Liver (tissue), 7 donors: ENCODE measurements at regions not wholly inside any gene's neighbourhood (a gene's known extent, or its start where the extent isn't known, plus 50 kb on each side); places are given as distances from the start of the nearest gene placed in this dataset.
"Not testable (repeated sequence)": the region's sequence is repeated elsewhere in the genome, so short reads cannot be mapped to it uniquely, and the experiment has no call there.

Source experiments
- DNase-seq: peaks from one replicate; pipeline ENCODE4 v3.0.0-alpha.2; 2017; ENCODE audit warnings: low spot score
- H3K27ac ChIP-seq, 2 donors: one replicate each; pipeline ENCODE4 v1.7.0; 2013; ENCODE audit warnings: inconsistent platforms in 2 of 2, low read length in 2 of 2, control low read depth in 1 of 2, low read depth in 1 of 2, mild to moderate bottlenecking in 1 of 2
- H3K27me3 ChIP-seq, 4 donors: one replicate each; pipeline versions ENCODE4 v1.6.1 to v1.7.0; 2013; ENCODE audit warnings: low read length in 3 of 4, inconsistent platforms in 1 of 4, mild to moderate bottlenecking in 1 of 4, moderate library complexity in 1 of 4; ENCODE audit not compliant: control insufficient read depth in 4 of 4, insufficient read depth in 4 of 4
- H3K36me3 ChIP-seq, 4 donors: one replicate each; pipeline versions ENCODE4 v1.6.1 to v1.7.0; 2013; ENCODE audit warnings: low read length in 3 of 4, mild to moderate bottlenecking in 3 of 4, low read depth in 1 of 4, moderate library complexity in 1 of 4; ENCODE audit not compliant: control insufficient read depth in 4 of 4, insufficient read depth in 3 of 4
- H3K4me1 ChIP-seq, 4 donors: one replicate each; pipeline versions ENCODE4 v1.6.1 to v1.7.0; 2013; ENCODE audit warnings: low read length in 3 of 4, mild to moderate bottlenecking in 3 of 4, moderate library complexity in 1 of 4; ENCODE audit not compliant: control insufficient read depth in 4 of 4, insufficient read depth in 4 of 4
- H3K4me3 ChIP-seq, 3 donors: one replicate each; pipeline versions ENCODE4 v1.6.1 to v1.7.0; 2013; ENCODE audit warnings: low read length in 3 of 3, control low read depth in 1 of 3, low read depth in 1 of 3, mild to moderate bottlenecking in 1 of 3
- H3K9ac ChIP-seq, 2 donors: one replicate each; pipeline ENCODE4 v1.7.0; 2013; ENCODE audit warnings: low read length in 2 of 2, mild to moderate bottlenecking in 2 of 2, moderate library complexity in 2 of 2, control low read depth in 1 of 2, low read depth in 1 of 2
- H3K9me3 ChIP-seq, 4 donors: one replicate each; pipeline versions ENCODE4 v1.6.1 to v1.7.0; 2013; ENCODE audit warnings: low read length in 3 of 4; ENCODE audit not compliant: control insufficient read depth in 4 of 4
- ATF3 ChIP-seq: IDR thresholded peaks from 2 replicates; pipeline ENCODE4 v1.6.1; 2016; ENCODE audit warnings: antibody characterized with exemption
- EGR1 ChIP-seq, 2 donors: IDR thresholded peaks; 2 replicates each; pipeline ENCODE4 v1.6.1; 2016 to 2018; ENCODE audit warnings: antibody characterized with exemption in 2 of 2, low read depth in 2 of 2
- FOXA2 ChIP-seq: IDR thresholded peaks from 2 replicates; pipeline ENCODE4 v1.6.1; 2016; ENCODE audit warnings: antibody characterized with exemption
- GABPA ChIP-seq, 2 donors: IDR thresholded peaks in 1 of 2; conservative IDR thresholded peaks in 1 of 2; 2 replicates each; pipeline ENCODE4 v1.6.1; 2016; ENCODE audit warnings: antibody characterized with exemption in 2 of 2, mild to moderate bottlenecking in 1 of 2, moderate library complexity in 1 of 2
- HNF4A ChIP-seq, 2 donors: conservative IDR thresholded peaks; 2 replicates each; pipeline ENCODE4 v1.6.1; 2016; ENCODE audit warnings: antibody characterized with exemption in 2 of 2, mild to moderate bottlenecking in 2 of 2
- HNF4G ChIP-seq: IDR thresholded peaks from 2 replicates; pipeline ENCODE4 v1.6.1; 2016; ENCODE audit warnings: antibody characterized with exemption
- JUND ChIP-seq, 2 donors: IDR thresholded peaks; 2 replicates each; pipeline ENCODE4 v1.6.1; 2016; ENCODE audit warnings: antibody characterized with exemption in 2 of 2
- MAX ChIP-seq: IDR thresholded peaks from 2 replicates; pipeline ENCODE4 v1.6.1; 2016; ENCODE audit warnings: antibody characterized with exemption
- NR2F2 ChIP-seq: IDR thresholded peaks from 2 replicates; pipeline ENCODE4 v1.6.1; 2016; ENCODE audit warnings: antibody characterized with exemption
- RAD21 ChIP-seq, 2 donors: IDR thresholded peaks; 2 replicates each; pipeline ENCODE4 v1.6.1; 2016; ENCODE audit warnings: antibody characterized with exemption in 2 of 2, mild to moderate bottlenecking in 2 of 2
- REST ChIP-seq: IDR thresholded peaks from 2 replicates; pipeline ENCODE4 v1.6.1; 2016; ENCODE audit warnings: antibody characterized with exemption, mild to moderate bottlenecking
- SP1 ChIP-seq: IDR thresholded peaks from 2 replicates; pipeline ENCODE4 v1.6.1; 2018; ENCODE audit warnings: antibody characterized with exemption, mild to moderate bottlenecking
- TAF1 ChIP-seq: conservative IDR thresholded peaks from 2 replicates; pipeline ENCODE4 v1.6.1; 2016; ENCODE audit warnings: antibody characterized with exemption, mild to moderate bottlenecking
- YY1 ChIP-seq: IDR thresholded peaks from 2 replicates; pipeline ENCODE4 v1.6.1; 2016; ENCODE audit warnings: antibody characterized with exemption, mild to moderate bottlenecking
- ZBTB33 ChIP-seq: IDR thresholded peaks from 2 replicates; pipeline ENCODE4 v1.6.1; 2016; ENCODE audit warnings: antibody characterized with exemption
- WGBS: extraction: QIAGEN DNeasy Blood & Tissue Kit; methylation state at CpG from one replicate; pipeline ENCODE4 v1.1.7; 2013; 5-methylcytosine and 5-hydroxymethylcytosine counted together
- donor health status: healthy.
- donor health status: healthy.
- donor health status: healthy.
- donor health status: healthy.

GRCh38 chr15:66996094-66996493, 69.3 kb upstream of the SMAD3 start:
- no peak overlapping the region for H3K27ac ChIP-seq
- 99% methylated on average over 2 of the region's 2 CpGs for WGBS
- no peaks in the 10 kb centered on the region for H3K9me3 ChIP-seq
- no peak overlapping the region for H3K4me3 ChIP-seq
- H3K4me1 ChIP-seq: peaks cover 0 to 11% (median 6%) of the 10 kb centered on the region in 4 donors
- TF ChIP-seq MAX: no peak
- no peak for TF ChIP-seq GABPA (IDR thresholded peaks at IDR 0.05 in 1 of 2, conservative IDR thresholded peaks at IDR 0.05 in 1 of 2)
- TF ChIP-seq HNF4A (conservative IDR thresholded peaks at IDR 0.05): no peak
- TF ChIP-seq ZBTB33: no peak
- no peak for TF ChIP-seq RAD21 (IDR thresholded peaks at IDR 0.05)
- TF ChIP-seq ATF3: no peak
- no peaks in the 10 kb centered on the region for H3K27me3 ChIP-seq
- no peaks in the 10 kb centered on the region for H3K36me3 ChIP-seq
- no peak for DNase-seq
- no peak overlapping the region for H3K9ac ChIP-seq

GRCh38 chr15:66997212-66997611, 68.2 kb upstream of the SMAD3 start:
- TF ChIP-seq GABPA (IDR thresholded peaks at IDR 0.05 in 1 of 2, conservative IDR thresholded peaks at IDR 0.05 in 1 of 2): no peak
- no peak for TF ChIP-seq JUND (IDR thresholded peaks at IDR 0.05)
- no peak for TF ChIP-seq NR2F2
- TF ChIP-seq TAF1: no peak
- no peak for TF ChIP-seq ZBTB33
- TF ChIP-seq MAX: no peak
- TF ChIP-seq REST: no peak
- no peak for TF ChIP-seq EGR1 (IDR thresholded peaks at IDR 0.05; ENCODE audit: low read depth in 2 of 2)
- no peak for TF ChIP-seq HNF4A (conservative IDR thresholded peaks at IDR 0.05)
- no peak for TF ChIP-seq YY1
- no peak for TF ChIP-seq RAD21 (IDR thresholded peaks at IDR 0.05)
- no peak for TF ChIP-seq SP1
- no peak for TF ChIP-seq FOXA2
- TF ChIP-seq HNF4G: no peak
- no peak for TF ChIP-seq ATF3
- 85% methylated on average over 3 of the region's 3 CpGs for WGBS
- no peak overlapping the region for H3K4me3 ChIP-seq
- no peaks in the 10 kb centered on the region for H3K36me3 ChIP-seq
- no peak overlapping the region for H3K9ac ChIP-seq
- DNase-seq: no peak
- H3K27ac ChIP-seq: no peak overlapping the region
- H3K4me1 ChIP-seq: peaks cover 0 to 11% (median 6%) of the 10 kb centered on the region in 4 donors
- no peaks in the 10 kb centered on the region for H3K9me3 ChIP-seq
- no peaks in the 10 kb centered on the region for H3K27me3 ChIP-seq

- H3K27me3 ChIP-seq, DNase-seq, H3K36me3 ChIP-seq, H3K27ac ChIP-seq, H3K9me3 ChIP-seq, H3K9ac ChIP-seq, H3K4me3 ChIP-seq: not testable (repeated sequence)
- WGBS: 94% methylated on average over 1 of the region's 1 CpG
- peaks cover 0 to 11% (median 6%) of the 10 kb centered on the region in 4 donors for H3K4me1 ChIP-seq
Observed at GRCh38 chr15:66998234-66998633, 67.2 kb upstream of the SMAD3 start.
